ENCODE measurements at regions not wholly inside any gene's neighbourhood (a gene's known extent, or its start where the extent isn't known, plus 50 kb on each side); places are given as distances from the start of the nearest gene placed in this dataset.

- 9 to 76% methylated on average over 2 of the region's 2 CpGs for WGBS, 2 donors
- no peak overlapping the region for H3K27ac ChIP-seq
- no peak for DNase-seq
- intact Hi-C loops (cut with DNase I), result no loop called here
- no peaks in the 10 kb centered on the region for H3K27me3 ChIP-seq
- no peaks in the 10 kb centered on the region for H3K4me1 ChIP-seq
- H3K9me3 ChIP-seq, result no peaks in the 10 kb centered on the region
- TF ChIP-seq EP300 (IDR thresholded peaks at IDR 0.05), result no peak
- no peaks in the 10 kb centered on the region for H3K36me3 ChIP-seq
- no peak overlapping the region for H3K4me3 ChIP-seq
These were observed 470.2 kb upstream of the ADGRL2 start for GRCh38 chr1:81330521-81330920.

GRCh38 chr1:81330111-81330510 is 470.6 kb upstream of the ADGRL2 start:
- intact Hi-C loops (cut with DNase I), result no loop called here

GRCh38 chr1:81329041-81329440 is 471.7 kb upstream of the ADGRL2 start:
- 69 to 88% methylated on average over 2 of the region's 2 CpGs for WGBS, 2 donors
- no peak overlapping the region for H3K4me3 ChIP-seq
- no peaks in the 10 kb centered on the region for H3K36me3 ChIP-seq
- H3K27me3 ChIP-seq, result no peaks in the 10 kb centered on the region
- no peak for DNase-seq
- H3K9me3 ChIP-seq, result no peaks in the 10 kb centered on the region
- intact Hi-C loops (cut with DNase I), result no loop called here
- TF ChIP-seq EP300 (IDR thresholded peaks at IDR 0.05) (no peak), CTCF (IDR thresholded peaks at IDR 0.05) (no peak), POLR2A (IDR thresholded peaks at IDR 0.05) (no peak), POLR2AphosphoS5 (IDR thresholded peaks at IDR 0.05) (no peak)
- no peak overlapping the region for H3K27ac ChIP-seq
- H3K4me1 ChIP-seq, result no peaks in the 10 kb centered on the region

More at GRCh38 chr1:81330111-81330510, 470.6 kb upstream of the ADGRL2 start:
- no peak for TF ChIP-seq POLR2A (IDR thresholded peaks at IDR 0.05)
- TF ChIP-seq CTCF (IDR thresholded peaks at IDR 0.05), result no peak
- TF ChIP-seq EP300 (IDR thresholded peaks at IDR 0.05), result no peak
- no peak for TF ChIP-seq POLR2AphosphoS5 (IDR thresholded peaks at IDR 0.05)
- Histone ChIP-seq H3K9me3 (no peaks in the 10 kb centered on the region), H3K36me3 (no peaks in the 10 kb centered on the region), H3K4me3 (no peak overlapping the region), H3K4me1 (no peaks in the 10 kb centered on the region), H3K27ac (no peak overlapping the region), H3K27me3 (no peaks in the 10 kb centered on the region)
- DNase-seq, result no peak

GRCh38 chr1:81327743-81328142 is 473.0 kb upstream of the ADGRL2 start:
- Histone ChIP-seq H3K9me3 (no peaks in the 10 kb centered on the region), H3K4me1 (no peaks in the 10 kb centered on the region), H3K36me3 (no peaks in the 10 kb centered on the region), H3K4me3 (no peak overlapping the region), H3K27me3 (no peaks in the 10 kb centered on the region), H3K27ac (no peak overlapping the region)
- intact Hi-C loops (cut with DNase I), result no loop called here
- TF ChIP-seq POLR2A (IDR thresholded peaks at IDR 0.05) (no peak), CTCF (IDR thresholded peaks at IDR 0.05) (no peak), EP300 (IDR thresholded peaks at IDR 0.05) (no peak), POLR2AphosphoS5 (IDR thresholded peaks at IDR 0.05) (no peak)
- 81 to 86% methylated on average over 5 of the region's 5 CpGs for WGBS, 2 donors
- DNase-seq, result no peak

GRCh38 chr1:81327103-81327710 is 473.5 kb upstream of the ADGRL2 start:
- Histone ChIP-seq H3K9me3 (no peaks in the 10 kb centered on the region), H3K27ac (no peak overlapping the region), H3K4me1 (no peaks in the 10 kb centered on the region), H3K36me3 (no peaks in the 10 kb centered on the region), H3K4me3 (no peak overlapping the region), H3K27me3 (no peaks in the 10 kb centered on the region)
- DNase-seq, result no peak
- WGBS, 2 donors, result 83 to 86% methylated on average over 6 of the region's 6 CpGs
- no peak for TF ChIP-seq CTCF (IDR thresholded peaks at IDR 0.05)
- TF ChIP-seq POLR2AphosphoS5 (IDR thresholded peaks at IDR 0.05), result no peak
- TF ChIP-seq EP300 (IDR thresholded peaks at IDR 0.05), result no peak
- TF ChIP-seq POLR2A (IDR thresholded peaks at IDR 0.05), result no peak
- intact Hi-C loops (cut with DNase I), result no loop called here

Data from sigmoid colon (tissue), 6 donors.